B cell (primary cell): ENCODE measurements at regions not wholly inside any gene's neighbourhood (a gene's known extent, or its start where the extent isn't known, plus 50 kb on each side); places are given as distances from the start of the nearest gene placed in this dataset.

Experiments
- CTCF ChIP-seq: fragments of 200-600 bp; IDR thresholded peaks from one replicate; pipeline ENCODE4 v1.8.0; 2022; ENCODE audit warnings: antibody characterized with exemption, mild to moderate bottlenecking
- EZH2 ChIP-seq: IDR thresholded peaks from 2 replicates; pipeline ENCODE4 v1.6.1; 2012; ENCODE audit warnings: borderline replicate concordance, low read depth, mild to moderate bottlenecking, moderate library complexity, low read length; ENCODE audit not compliant: insufficient read depth, poor library complexity, severe bottlenecking

GRCh38 chr5:37938076-37938852 lies 98.4 kb upstream of the GDNF start:
- no peak for TF ChIP-seq CTCF
- TF ChIP-seq EZH2: no peak
